Esophagus muscularis mucosa (tissue), 4 donors: ENCODE measurements at regions not wholly inside any gene's neighbourhood (a gene's known extent, or its start where the extent isn't known, plus 50 kb on each side); places are given as distances from the start of the nearest gene placed in this dataset.
A peak's percentile ranks its signal among the peaks of the same experiment; 100 is the strongest.

Source experiments
- DNase-seq: peaks from one replicate; pipeline ENCODE4 v3.0.0-alpha.2; 2017; ENCODE audit errors: extremely low spot score
- H3K27ac ChIP-seq, 4 donors: fragments of 200-600 bp; sonication (generic); replicated peaks in 1 of 4; 1 replicate in 3 of 4; 2 replicates in 1 of 4; pipeline ENCODE4 v1.5.1; 2016 to 2019; ENCODE audit warnings: mild to moderate bottlenecking in 1 of 4
- H3K27me3 ChIP-seq, 4 donors: fragments of 200-600 bp; sonication (generic); one replicate each; pipeline versions ENCODE4 v1.5.1 to v1.6.0; 2016 to 2019
- H3K36me3 ChIP-seq, 4 donors: fragments of 200-600 bp; sonication (generic); one replicate each; pipeline ENCODE4 v1.5.1; 2016 to 2019
- H3K4me1 ChIP-seq, 4 donors: fragments of 200-600 bp; sonication (generic); one replicate each; pipeline ENCODE4 v1.5.1; 2016 to 2019
- H3K4me3 ChIP-seq, 4 donors: fragments of 200-600 bp; sonication (generic); 1 replicate in 2 of 4; 2 replicates in 2 of 4; pipeline ENCODE4 v1.5.1; 2016 to 2019; ENCODE audit warnings: mild to moderate bottlenecking in 4 of 4, moderate library complexity in 1 of 4
- H3K9me3 ChIP-seq, 4 donors: fragments of 200-600 bp; sonication (generic); 1 replicate in 3 of 4; 2 replicates in 1 of 4; pipeline ENCODE4 v1.5.1; 2016 to 2019
- EP300 ChIP-seq: sonication (generic); formaldehyde crosslinking; IDR thresholded peaks from one replicate; pipeline ENCODE4 v1.6.1; 2017; ENCODE audit warnings: antibody characterized with exemption
- POLR2A ChIP-seq: fragments of 450-650 bp; IDR thresholded peaks from one replicate; pipeline ENCODE4 v1.6.1; 2017; ENCODE audit warnings: antibody characterized with exemption, moderate library complexity, mild to moderate bottlenecking, low read depth
- POLR2AphosphoS5 ChIP-seq, 2 donors: sonication (generic); formaldehyde crosslinking; IDR thresholded peaks; one replicate each; pipeline ENCODE4 v1.6.1; 2017; ENCODE audit warnings: antibody characterized with exemption in 2 of 2
- WGBS: methylation state at CpG from one replicate; pipeline ENCODE4 v1.1.5; 2018; 5-methylcytosine and 5-hydroxymethylcytosine counted together
- intact Hi-C: fragments of 100-400 bp; cut with DNase I; formaldehyde crosslinking; loops from one replicate; pipeline ENCODE4 v1.15.1; 2023
- TF ChIP-seq, protein P1 (sequence below), 3 experiments: fragments of 200-600 bp in 2 of 3; fragments of 450-650 bp in 1 of 3; sonication (generic) in 2 of 3; IDR thresholded peaks; one replicate each; pipeline ENCODE4 v1.5.1; 2017 to 2019; ENCODE audit warnings: antibody characterized with exemption in 3 of 3, mild to moderate bottlenecking in 2 of 3, moderate library complexity in 1 of 3

DNA sequence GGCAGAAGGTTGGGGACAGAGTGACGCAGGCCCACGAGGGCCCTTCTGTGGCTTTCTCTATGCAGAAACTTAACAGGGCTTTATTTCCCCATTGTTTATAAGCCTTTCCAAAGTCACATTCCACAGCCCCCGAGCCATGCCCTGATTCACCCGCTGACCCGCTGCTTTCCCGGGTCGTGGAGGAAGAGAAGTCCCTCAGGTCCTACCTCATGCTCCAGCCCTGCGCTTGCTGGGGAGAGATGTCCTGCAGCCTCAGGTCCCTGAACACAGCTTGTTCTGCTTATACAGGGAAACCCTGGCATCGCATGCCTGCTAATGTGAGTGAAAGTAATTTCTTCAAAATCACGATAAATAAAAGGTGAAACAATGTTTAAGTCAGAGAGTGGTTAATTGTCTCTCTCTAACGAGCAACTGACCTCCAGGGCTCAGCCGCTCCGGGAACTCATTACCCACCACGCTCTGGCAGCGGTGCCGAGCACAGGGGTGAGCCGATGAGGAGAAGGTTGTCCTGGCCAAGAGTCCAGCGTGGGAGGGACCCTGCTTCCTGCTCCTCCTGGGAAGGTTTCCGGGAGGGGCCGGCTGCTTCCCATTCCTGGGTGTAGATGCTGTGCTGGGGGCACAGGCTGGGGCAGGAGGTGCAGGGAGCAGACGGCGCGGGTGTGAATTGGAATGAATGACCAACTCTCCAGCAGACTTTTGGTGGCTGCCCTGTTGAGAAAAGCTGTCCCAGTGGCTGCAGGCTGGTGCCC is 595.2 kb downstream of the BRD1 start:
- Histone ChIP-seq H3K9me3 (no peaks in the 10 kb centered on the region), H3K27me3 (peaks cover 0 to 56% (median 0%) of the 10 kb centered on the region in 4 donors), H3K4me3 (no peak overlapping the region), H3K36me3 (no peaks in the 10 kb centered on the region), H3K4me1 (no peaks in the 10 kb centered on the region), H3K27ac (no peak overlapping the region)
- no peak for TF ChIP-seq POLR2AphosphoS5 (IDR thresholded peaks at IDR 0.05)
- no peak for TF ChIP-seq EP300
- TF ChIP-seq, protein P1, sequence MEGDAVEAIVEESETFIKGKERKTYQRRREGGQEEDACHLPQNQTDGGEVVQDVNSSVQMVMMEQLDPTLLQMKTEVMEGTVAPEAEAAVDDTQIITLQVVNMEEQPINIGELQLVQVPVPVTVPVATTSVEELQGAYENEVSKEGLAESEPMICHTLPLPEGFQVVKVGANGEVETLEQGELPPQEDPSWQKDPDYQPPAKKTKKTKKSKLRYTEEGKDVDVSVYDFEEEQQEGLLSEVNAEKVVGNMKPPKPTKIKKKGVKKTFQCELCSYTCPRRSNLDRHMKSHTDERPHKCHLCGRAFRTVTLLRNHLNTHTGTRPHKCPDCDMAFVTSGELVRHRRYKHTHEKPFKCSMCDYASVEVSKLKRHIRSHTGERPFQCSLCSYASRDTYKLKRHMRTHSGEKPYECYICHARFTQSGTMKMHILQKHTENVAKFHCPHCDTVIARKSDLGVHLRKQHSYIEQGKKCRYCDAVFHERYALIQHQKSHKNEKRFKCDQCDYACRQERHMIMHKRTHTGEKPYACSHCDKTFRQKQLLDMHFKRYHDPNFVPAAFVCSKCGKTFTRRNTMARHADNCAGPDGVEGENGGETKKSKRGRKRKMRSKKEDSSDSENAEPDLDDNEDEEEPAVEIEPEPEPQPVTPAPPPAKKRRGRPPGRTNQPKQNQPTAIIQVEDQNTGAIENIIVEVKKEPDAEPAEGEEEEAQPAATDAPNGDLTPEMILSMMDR (IDR thresholded peaks at IDR 0.05): no peak
- no peak for TF ChIP-seq POLR2A
- peak; percentile 72 for DNase-seq
- 61% methylated on average over 15 of the region's 23 CpGs for WGBS
- intact Hi-C loops: no loop called here

DNA sequence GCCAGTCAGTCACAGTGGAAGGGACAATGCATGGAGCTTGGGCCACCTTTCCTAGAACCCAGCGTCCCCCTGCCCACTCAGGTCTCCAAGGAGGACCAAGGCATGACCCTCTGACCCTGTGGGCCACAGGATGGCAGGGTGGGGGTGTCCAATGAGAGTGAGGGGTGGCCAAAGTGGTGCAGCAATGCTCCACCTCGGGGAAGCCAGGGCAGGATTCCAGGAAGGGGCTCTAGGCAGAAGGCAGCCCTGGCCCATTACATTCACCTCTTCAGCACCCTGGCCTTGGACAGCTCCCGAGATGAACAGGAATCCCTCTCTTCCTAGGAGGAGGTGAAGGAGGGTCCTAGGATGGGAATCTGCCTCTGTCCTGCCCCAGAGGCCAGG is 597.5 kb downstream of the BRD1 start:
- no peak for DNase-seq

DNA sequence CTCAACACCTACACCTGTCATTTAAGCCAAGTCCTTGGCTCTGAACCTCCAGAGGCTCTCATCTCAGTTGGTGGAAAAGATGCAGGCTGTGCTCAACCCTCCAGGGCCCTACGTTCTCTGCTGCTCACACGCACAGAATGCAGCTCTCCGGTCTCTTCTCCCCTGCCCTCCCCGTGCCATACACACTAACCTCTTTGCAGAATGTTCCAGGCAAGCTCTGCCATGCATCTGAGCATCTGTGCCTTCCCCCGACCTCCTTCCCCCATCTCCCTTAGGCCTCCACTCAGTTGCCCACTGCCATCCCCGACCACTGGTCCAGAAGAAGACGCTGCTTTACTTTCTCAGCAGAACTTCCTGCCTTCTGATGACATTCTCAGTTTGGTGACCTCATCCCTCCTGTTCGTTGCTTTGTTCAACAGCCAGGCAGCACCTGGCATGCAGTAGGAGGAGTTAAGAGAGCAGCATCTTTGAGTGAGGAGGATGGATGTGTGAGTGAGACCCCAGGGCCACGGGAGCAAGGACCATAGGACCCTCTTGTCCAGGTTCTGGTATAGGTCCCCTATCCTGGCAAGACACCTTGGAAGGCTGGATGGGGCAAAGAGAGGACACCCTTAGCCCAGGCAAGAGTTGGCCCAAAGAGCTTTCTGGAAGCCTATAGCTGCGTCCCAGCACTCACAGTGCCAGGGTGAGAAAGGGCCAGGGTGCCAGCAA is 598.0 kb downstream of the BRD1 start:
- Histone ChIP-seq H3K4me1 (no peaks in the 10 kb centered on the region), H3K36me3 (no peaks in the 10 kb centered on the region), H3K27me3 (peaks cover 0 to 37% (median 0%) of the 10 kb centered on the region in 4 donors), H3K9me3 (no peaks in the 10 kb centered on the region), H3K4me3 (no peak overlapping the region), H3K27ac (no peak overlapping the region)
- TF ChIP-seq POLR2A: no peak
- TF ChIP-seq EP300: no peak
- TF ChIP-seq POLR2AphosphoS5 (IDR thresholded peaks at IDR 0.05): no peak
- TF ChIP-seq, protein P1 (IDR thresholded peaks at IDR 0.05): no peak
- no peak for DNase-seq
- intact Hi-C loops: no loop called here
- 67% methylated on average over 9 of the region's 10 CpGs for WGBS

More for the DNA sequence above, 597.5 kb downstream of the BRD1 start:
- TF ChIP-seq POLR2AphosphoS5 (IDR thresholded peaks at IDR 0.05) (no peak), EP300 (no peak), POLR2A (no peak)
- TF ChIP-seq, protein P1 (IDR thresholded peaks at IDR 0.05): no peak
- H3K27me3 ChIP-seq: peaks cover 0 to 37% (median 0%) of the 10 kb centered on the region in 4 donors
- intact Hi-C loops: no loop called here
- H3K4me1 ChIP-seq: no peaks in the 10 kb centered on the region
- no peak overlapping the region for H3K4me3 ChIP-seq
- WGBS: 38% methylated on average over 3 of the region's 3 CpGs
- H3K27ac ChIP-seq: no peak overlapping the region
- H3K36me3 ChIP-seq: no peaks in the 10 kb centered on the region
- H3K9me3 ChIP-seq: no peaks in the 10 kb centered on the region

DNA sequence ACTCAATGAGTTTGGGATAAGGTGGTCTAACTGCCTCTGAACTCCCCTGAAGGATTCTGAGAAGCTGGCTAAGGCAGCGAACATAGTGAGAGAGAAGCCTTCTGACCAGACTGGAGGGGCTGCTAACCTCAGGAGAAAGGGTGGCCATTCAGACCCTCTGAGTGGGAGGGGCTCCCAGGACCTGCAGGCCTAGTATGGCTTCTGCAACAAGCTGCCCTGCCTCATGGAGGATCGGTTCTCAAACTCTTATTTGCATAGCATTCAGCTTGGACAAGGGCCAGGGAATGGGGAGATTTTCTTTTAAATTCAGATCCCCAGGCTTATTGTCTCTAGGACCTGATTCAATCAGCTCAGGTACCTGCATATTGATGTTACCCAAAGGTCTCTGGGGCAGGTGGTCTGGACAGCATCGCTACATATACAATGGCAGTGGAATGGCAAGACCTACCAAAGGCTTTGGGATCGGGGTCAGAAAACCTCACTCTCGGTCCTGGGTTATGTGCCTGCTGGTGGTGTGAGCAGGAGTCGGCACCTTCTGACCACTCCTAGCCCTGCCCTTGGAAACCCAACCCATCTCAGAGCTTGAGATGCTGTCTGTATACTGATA is 599.1 kb downstream of the BRD1 start:
- no peak overlapping the region for H3K4me3 ChIP-seq
- no peak overlapping the region for H3K27ac ChIP-seq
- no peak for TF ChIP-seq POLR2A
- TF ChIP-seq EP300: no peak
- no peak for TF ChIP-seq POLR2AphosphoS5 (IDR thresholded peaks at IDR 0.05)
- TF ChIP-seq, protein P1 (IDR thresholded peaks at IDR 0.05): no peak
- DNase-seq: peak; percentile 82
- intact Hi-C loops: no loop called here
- WGBS: 83% methylated on average over 6 of the region's 6 CpGs
- no peaks in the 10 kb centered on the region for H3K9me3 ChIP-seq
- H3K27me3 ChIP-seq: peaks cover 0 to 31% (median 0%) of the 10 kb centered on the region in 4 donors
- H3K36me3 ChIP-seq: no peaks in the 10 kb centered on the region
- H3K4me1 ChIP-seq: no peaks in the 10 kb centered on the region
